ENCODE measurements at regions not wholly inside any gene's neighbourhood (a gene's known extent, or its start where the extent isn't known, plus 50 kb on each side); places are given as distances from the start of the nearest gene placed in this dataset.

GRCh38 chr13:76687467-76687866 is 198.7 kb downstream of the KCTD12 start:
- Histone ChIP-seq H3K4me1 (ENCODE audit: insufficient read depth, low read length) (peaks cover 4% of the 10 kb centered on the region; the same call in 1 of the 2 replicates), H3K27me3 (ENCODE audit: insufficient read depth, low read length) (no peaks in the 10 kb centered on the region), H3K9me3 (ENCODE audit: insufficient read depth, low read depth, low read length) (no peaks in the 10 kb centered on the region), H3K4me3 (ENCODE audit: low read length) (no peak overlapping the region), H3K9ac (ENCODE audit: low read depth, low read length) (no peak overlapping the region), H3K36me3 (ENCODE audit: insufficient read depth, low read length) (no peaks in the 10 kb centered on the region), H3K27ac (ENCODE audit: low read depth, low read length) (no peak overlapping the region)
- 89% methylated on average over 4 of the region's 4 CpGs for WGBS

- peaks cover 4% of the 10 kb centered on the region; the same call in 1 of the 2 replicates for H3K4me1 ChIP-seq (ENCODE audit: insufficient read depth, low read length)
- H3K36me3 ChIP-seq (ENCODE audit: insufficient read depth, low read length): no peaks in the 10 kb centered on the region
- no peaks in the 10 kb centered on the region for H3K9me3 ChIP-seq (ENCODE audit: insufficient read depth, low read depth, low read length)
- no peak overlapping the region for H3K9ac ChIP-seq (ENCODE audit: low read depth, low read length)
- H3K4me3 ChIP-seq (ENCODE audit: low read length): no peak overlapping the region
- 94% methylated on average over 5 of the region's 5 CpGs for WGBS
- no peak overlapping the region for H3K27ac ChIP-seq (ENCODE audit: low read depth, low read length)
- H3K27me3 ChIP-seq (ENCODE audit: insufficient read depth, low read length): no peaks in the 10 kb centered on the region
These were observed 200.3 kb downstream of the KCTD12 start for GRCh38 chr13:76685938-76686337.

- H3K36me3 ChIP-seq (ENCODE audit: insufficient read depth, low read length): no peaks in the 10 kb centered on the region
- H3K27me3 ChIP-seq (ENCODE audit: insufficient read depth, low read length): no peaks in the 10 kb centered on the region
- no peak overlapping the region for H3K27ac ChIP-seq (ENCODE audit: low read depth, low read length)
- H3K4me3 ChIP-seq (ENCODE audit: low read length): no peak overlapping the region
- 94% methylated on average over 1 of the region's 1 CpG for whole genome bisulfite sequencing
- peaks cover 4% of the 10 kb centered on the region; the same call in 1 of the 2 replicates for H3K4me1 ChIP-seq (ENCODE audit: insufficient read depth, low read length)
- H3K9ac ChIP-seq (ENCODE audit: low read depth, low read length): no peak overlapping the region
- no peaks in the 10 kb centered on the region for H3K9me3 ChIP-seq (ENCODE audit: insufficient read depth, low read depth, low read length)
These were observed 201.9 kb downstream of the KCTD12 start for GRCh38 chr13:76684336-76684735.

- H3K36me3 ChIP-seq (ENCODE audit: insufficient read depth, low read length): no peaks in the 10 kb centered on the region
- H3K27ac ChIP-seq (ENCODE audit: low read depth, low read length): no peak overlapping the region
- WGBS: 100% methylated on average over 2 of the region's 2 CpGs
These were observed 202.4 kb downstream of the KCTD12 start for GRCh38 chr13:76683854-76684253.

GRCh38 chr13:76683168-76683567 is 203.0 kb downstream of the KCTD12 start:
- H3K27ac ChIP-seq (ENCODE audit: low read depth, low read length): no peak overlapping the region
- 100% methylated on average over 2 of the region's 2 CpGs for WGBS
- H3K36me3 ChIP-seq (ENCODE audit: insufficient read depth, low read length): no peaks in the 10 kb centered on the region
- H3K27me3 ChIP-seq (ENCODE audit: insufficient read depth, low read length): no peaks in the 10 kb centered on the region
- peaks cover 4% of the 10 kb centered on the region; the same call in 1 of the 2 replicates for H3K4me1 ChIP-seq (ENCODE audit: insufficient read depth, low read length)
- no peak overlapping the region for H3K4me3 ChIP-seq (ENCODE audit: low read length)
- H3K9ac ChIP-seq (ENCODE audit: low read depth, low read length): no peak overlapping the region
- no peaks in the 10 kb centered on the region for H3K9me3 ChIP-seq (ENCODE audit: insufficient read depth, low read depth, low read length)

More at GRCh38 chr13:76683854-76684253, 202.4 kb downstream of the KCTD12 start:
- Histone ChIP-seq H3K27me3 (ENCODE audit: insufficient read depth, low read length) (no peaks in the 10 kb centered on the region), H3K4me1 (ENCODE audit: insufficient read depth, low read length) (peaks cover 4% of the 10 kb centered on the region; the same call in 1 of the 2 replicates), H3K9me3 (ENCODE audit: insufficient read depth, low read depth, low read length) (no peaks in the 10 kb centered on the region), H3K9ac (ENCODE audit: low read depth, low read length) (no peak overlapping the region), H3K4me3 (ENCODE audit: low read length) (no peak overlapping the region)

GRCh38 chr13:76680112-76680511 is 206.1 kb downstream of the KCTD12 start:
- no peaks in the 10 kb centered on the region for H3K4me1 ChIP-seq (ENCODE audit: insufficient read depth, low read length)
- H3K27ac ChIP-seq (ENCODE audit: low read depth, low read length): no peak overlapping the region
- H3K9ac ChIP-seq (ENCODE audit: low read depth, low read length): no peak overlapping the region
- no peaks in the 10 kb centered on the region for H3K27me3 ChIP-seq (ENCODE audit: insufficient read depth, low read length)
- H3K4me3 ChIP-seq (ENCODE audit: low read length): no peak overlapping the region
- H3K36me3 ChIP-seq (ENCODE audit: insufficient read depth, low read length): no peaks in the 10 kb centered on the region
- no peaks in the 10 kb centered on the region for H3K9me3 ChIP-seq (ENCODE audit: insufficient read depth, low read depth, low read length)
- 100% methylated on average over 2 of the region's 2 CpGs for WGBS

- Histone ChIP-seq H3K9me3 (ENCODE audit: insufficient read depth, low read depth, low read length) (no peaks in the 10 kb centered on the region), H3K27me3 (ENCODE audit: insufficient read depth, low read length) (no peaks in the 10 kb centered on the region), H3K4me3 (ENCODE audit: low read length) (no peak overlapping the region), H3K9ac (ENCODE audit: low read depth, low read length) (no peak overlapping the region), H3K36me3 (ENCODE audit: insufficient read depth, low read length) (no peaks in the 10 kb centered on the region), H3K4me1 (ENCODE audit: insufficient read depth, low read length) (no peaks in the 10 kb centered on the region), H3K27ac (ENCODE audit: low read depth, low read length) (no peak overlapping the region)
- 97% methylated on average over 3 of the region's 3 CpGs for WGBS
These were observed 209.2 kb downstream of the KCTD12 start for GRCh38 chr13:76677043-76677442.

GRCh38 chr13:76672420-76672819 is 213.8 kb downstream of the KCTD12 start:
- Histone ChIP-seq H3K27ac (ENCODE audit: low read depth, low read length) (no peak overlapping the region), H3K4me3 (ENCODE audit: low read length) (no peak overlapping the region), H3K9me3 (ENCODE audit: insufficient read depth, low read depth, low read length) (no peaks in the 10 kb centered on the region), H3K9ac (ENCODE audit: low read depth, low read length) (no peak overlapping the region), H3K36me3 (ENCODE audit: insufficient read depth, low read length) (no peaks in the 10 kb centered on the region), H3K4me1 (ENCODE audit: insufficient read depth, low read length) (no peaks in the 10 kb centered on the region), H3K27me3 (ENCODE audit: insufficient read depth, low read length) (no peaks in the 10 kb centered on the region)
- 100% methylated on average over 2 of the region's 2 CpGs for WGBS

GRCh38 chr13:76668716-76669115 is 217.5 kb downstream of the KCTD12 start:
- Histone ChIP-seq H3K4me3 (ENCODE audit: low read length) (no peak overlapping the region), H3K27ac (ENCODE audit: low read depth, low read length) (no peak overlapping the region), H3K9me3 (ENCODE audit: insufficient read depth, low read depth, low read length) (no peaks in the 10 kb centered on the region), H3K36me3 (ENCODE audit: insufficient read depth, low read length) (no peaks in the 10 kb centered on the region), H3K9ac (ENCODE audit: low read depth, low read length) (no peak overlapping the region), H3K27me3 (ENCODE audit: insufficient read depth, low read length) (no peaks in the 10 kb centered on the region), H3K4me1 (ENCODE audit: insufficient read depth, low read length) (no peaks in the 10 kb centered on the region)
- WGBS: 87% methylated on average over 5 of the region's 5 CpGs

- no peaks in the 10 kb centered on the region for H3K27me3 ChIP-seq (ENCODE audit: insufficient read depth, low read length)
- 92% methylated on average over 2 of the region's 2 CpGs for WGBS
- no peak overlapping the region for H3K27ac ChIP-seq (ENCODE audit: low read depth, low read length)
- no peaks in the 10 kb centered on the region for H3K4me1 ChIP-seq (ENCODE audit: insufficient read depth, low read length)
- H3K36me3 ChIP-seq (ENCODE audit: insufficient read depth, low read length): no peaks in the 10 kb centered on the region
- H3K9me3 ChIP-seq (ENCODE audit: insufficient read depth, low read depth, low read length): no peaks in the 10 kb centered on the region
- no peak overlapping the region for H3K9ac ChIP-seq (ENCODE audit: low read depth, low read length)
- H3K4me3 ChIP-seq (ENCODE audit: low read length): no peak overlapping the region
These were observed 218.1 kb downstream of the KCTD12 start for GRCh38 chr13:76668141-76668540.

GRCh38 chr13:76667551-76667950 is 218.7 kb downstream of the KCTD12 start:
- H3K4me3 ChIP-seq (ENCODE audit: low read length): no peak overlapping the region
- no peaks in the 10 kb centered on the region for H3K36me3 ChIP-seq (ENCODE audit: insufficient read depth, low read length)
- no peak overlapping the region for H3K9ac ChIP-seq (ENCODE audit: low read depth, low read length)
- H3K9me3 ChIP-seq (ENCODE audit: insufficient read depth, low read depth, low read length): no peaks in the 10 kb centered on the region
- H3K27me3 ChIP-seq (ENCODE audit: insufficient read depth, low read length): no peaks in the 10 kb centered on the region
- H3K4me1 ChIP-seq (ENCODE audit: insufficient read depth, low read length): no peaks in the 10 kb centered on the region
- no peak overlapping the region for H3K27ac ChIP-seq (ENCODE audit: low read depth, low read length)

GRCh38 chr13:76663592-76664335 is 222.4 kb downstream of the KCTD12 start:
- Histone ChIP-seq H3K9ac (ENCODE audit: low read depth, low read length) (no peak overlapping the region), H3K27ac (ENCODE audit: low read depth, low read length) (no peak overlapping the region), H3K9me3 (ENCODE audit: insufficient read depth, low read depth, low read length) (no peaks in the 10 kb centered on the region), H3K36me3 (ENCODE audit: insufficient read depth, low read length) (no peaks in the 10 kb centered on the region), H3K4me1 (ENCODE audit: insufficient read depth, low read length) (no peaks in the 10 kb centered on the region), H3K4me3 (ENCODE audit: low read length) (no peak overlapping the region), H3K27me3 (ENCODE audit: insufficient read depth, low read length) (no peaks in the 10 kb centered on the region)
- WGBS: 73% methylated on average over 2 of the region's 4 CpGs

All from HUES64 (cell line).